Stomach (tissue), 8 donors: ENCODE measurements at regions not wholly inside any gene's neighbourhood (a gene's known extent, or its start where the extent isn't known, plus 50 kb on each side); places are given as distances from the start of the nearest gene placed in this dataset.

ENCODE experiments used
- DNase-seq, 2 donors: peaks; one replicate each; pipeline versions ENCODE4 v3.0.0 to v3.0.0-alpha.2; 2013 to 2019
- H3K27ac ChIP-seq, 5 donors: fragments of 200-600 bp in 4 of 5; sonication (generic) in 4 of 5; one replicate each; pipeline ENCODE4 v1.5.1; 2013 to 2019; ENCODE audit warnings: mild to moderate bottlenecking in 1 of 5, moderate library complexity in 1 of 5
- H3K27me3 ChIP-seq, 3 donors: fragments of 200-600 bp; sonication (generic); one replicate each; pipeline ENCODE4 v1.5.1; 2017 to 2019; ENCODE audit warnings: mixed run types in 1 of 3
- H3K36me3 ChIP-seq, 4 donors: fragments of 200-600 bp; sonication (generic); 1 replicate in 3 of 4; 2 replicates in 1 of 4; pipeline ENCODE4 v1.5.1; 2016 to 2019
- H3K4me1 ChIP-seq, 4 donors: fragments of 200-600 bp; sonication (generic); one replicate each; pipeline ENCODE4 v1.5.1; 2016 to 2019
- H3K4me3 ChIP-seq, 4 donors: fragments of 200-600 bp; sonication (generic) in 3 of 4; one replicate each; pipeline ENCODE4 v1.5.1; 2016 to 2019; ENCODE audit warnings: mild to moderate bottlenecking in 1 of 4
- H3K9me3 ChIP-seq, 4 donors: fragments of 200-600 bp; sonication (generic); one replicate each; pipeline ENCODE4 v1.5.1; 2016 to 2019
- CTCF ChIP-seq, 7 experiments: fragments of 450-650 bp in 4 of 7; fragments of 200-600 bp in 3 of 7; sonication (generic) in 3 of 7; IDR thresholded peaks; one replicate each; pipeline ENCODE4 v1.5.1; 2016 to 2019; ENCODE audit warnings: antibody characterized with exemption in 7 of 7, control low read depth in 2 of 7, mild to moderate bottlenecking in 1 of 7
- EP300 ChIP-seq: sonication (generic); formaldehyde crosslinking; IDR thresholded peaks from one replicate; pipeline ENCODE4 v1.6.1; 2017; ENCODE audit warnings: antibody characterized with exemption
- POLR2A ChIP-seq, 4 donors: fragments of 450-650 bp; IDR thresholded peaks; one replicate each; pipeline ENCODE4 v1.6.1; 2016; ENCODE audit warnings: antibody characterized with exemption in 4 of 4, control low read depth in 2 of 4, mild to moderate bottlenecking in 1 of 4, moderate library complexity in 1 of 4
- POLR2AphosphoS5 ChIP-seq, 3 donors: sonication (generic); formaldehyde crosslinking; IDR thresholded peaks; one replicate each; pipeline ENCODE4 v1.6.1; 2016; ENCODE audit warnings: antibody characterized with exemption in 3 of 3
- WGBS, 5 donors: extraction: QIAGEN DNeasy Blood & Tissue Kit in 3 of 5; methylation state at CpG; one replicate each; pipeline versions ENCODE4 v1.1.5 to v1.1.7; 2013 to 2018; 5-methylcytosine and 5-hydroxymethylcytosine counted together
- intact Hi-C: fragments of 100-400 bp; cut with DNase I; formaldehyde crosslinking; loops from one replicate; pipeline ENCODE4 v1.15.1; 2023; ENCODE audit warnings: low total_unique reads
- donor health status: healthy with polysubstance abuse.
- donor health status: Bipolar disorder and iron deficiency.
- donor health status: healthy.

- Histone ChIP-seq H3K4me3 (no peak overlapping the region), H3K9me3 (no peaks in the 10 kb centered on the region), H3K27me3 (peaks cover 0 to 10% (median 0%) of the 10 kb centered on the region in 3 donors), H3K4me1 (no peaks in the 10 kb centered on the region), H3K27ac (no peak overlapping the region), H3K36me3 (no peaks in the 10 kb centered on the region)
- DNase-seq, result no peak
- 51 to 60% (median 56%) methylated on average over 4 of the region's 4 CpGs for WGBS, 5 donors
- TF ChIP-seq EP300 (no peak), POLR2A (IDR thresholded peaks at IDR 0.05) (no peak), CTCF (IDR thresholded peaks at IDR 0.05) (no peak), POLR2AphosphoS5 (IDR thresholded peaks at IDR 0.05) (no peak)
- intact Hi-C loops, result no loop called here
Observed at GRCh38 chr12:97322388-97322787, 140.2 kb upstream of the RMST start.

GRCh38 chr12:97323154-97323553 lies 139.4 kb upstream of the RMST start:
- TF ChIP-seq CTCF (IDR thresholded peaks at IDR 0.05), result no peak
- TF ChIP-seq POLR2AphosphoS5 (IDR thresholded peaks at IDR 0.05), result no peak
- TF ChIP-seq POLR2A (IDR thresholded peaks at IDR 0.05), result no peak
- TF ChIP-seq EP300, result no peak
- DNase-seq, result no peak
- 71 to 82% (median 79%) methylated on average over 4 of the region's 4 CpGs for WGBS, 5 donors
- Histone ChIP-seq H3K27me3 (peaks cover 0 to 10% (median 0%) of the 10 kb centered on the region in 3 donors), H3K4me3 (no peak overlapping the region), H3K9me3 (no peaks in the 10 kb centered on the region), H3K36me3 (no peaks in the 10 kb centered on the region), H3K27ac (no peak overlapping the region), H3K4me1 (no peaks in the 10 kb centered on the region)
- intact Hi-C loops, result no loop called here

GRCh38 chr12:97324471-97324870 lies 138.1 kb upstream of the RMST start:
- 63 to 74% (median 65%) methylated on average over 7 of the region's 7 CpGs for WGBS, 5 donors
- no peak for DNase-seq
- Histone ChIP-seq H3K4me3 (no peak overlapping the region), H3K36me3 (no peaks in the 10 kb centered on the region), H3K27me3 (peaks cover 0 to 10% (median 0%) of the 10 kb centered on the region in 3 donors), H3K9me3 (no peaks in the 10 kb centered on the region), H3K4me1 (no peaks in the 10 kb centered on the region), H3K27ac (no peak overlapping the region)
- intact Hi-C loops, result no loop called here
- TF ChIP-seq POLR2A (IDR thresholded peaks at IDR 0.05), result no peak
- TF ChIP-seq POLR2AphosphoS5 (IDR thresholded peaks at IDR 0.05), result no peak
- no peak for TF ChIP-seq EP300
- no peak for TF ChIP-seq CTCF (IDR thresholded peaks at IDR 0.05)

GRCh38 chr12:97335115-97335514 lies 127.5 kb upstream of the RMST start:
- DNase-seq, result peak in 1 of 2 donors; percentile 23
- TF ChIP-seq CTCF (IDR thresholded peaks at IDR 0.05) (no peak), POLR2AphosphoS5 (IDR thresholded peaks at IDR 0.05) (no peak), POLR2A (IDR thresholded peaks at IDR 0.05) (no peak), EP300 (no peak)
- H3K4me3 ChIP-seq, result no peak overlapping the region
- WGBS, 5 donors, result 47 to 59% (median 55%) methylated on average over 4 of the region's 4 CpGs
- H3K9me3 ChIP-seq, result no peaks in the 10 kb centered on the region
- no peak overlapping the region for H3K27ac ChIP-seq
- intact Hi-C loops, result no loop called here
- no peaks in the 10 kb centered on the region for H3K4me1 ChIP-seq
- no peaks in the 10 kb centered on the region for H3K36me3 ChIP-seq
- H3K27me3 ChIP-seq, result no peaks in the 10 kb centered on the region
